Osteoblast (primary cell): ENCODE measurements at regions not wholly inside any gene's neighbourhood (a gene's known extent, or its start where the extent isn't known, plus 50 kb on each side); places are given as distances from the start of the nearest gene placed in this dataset.

Experiments
- DNase-seq: peaks from one replicate; pipeline ENCODE4 v3.0.0; 2011; ENCODE audit warnings: low spot score, mixed read lengths; ENCODE audit not compliant: insufficient read length; ENCODE audit errors: missing footprints
- H2AFZ ChIP-seq: 2 replicates; pipeline ENCODE4 v1.6.0; 2011; ENCODE audit warnings: mild to moderate bottlenecking, low read length
- H3K27ac ChIP-seq: 2 replicates; pipeline ENCODE4 v1.5.1; 2011; ENCODE audit warnings: mild to moderate bottlenecking, low read depth, low read length, moderate library complexity
- H3K27me3 ChIP-seq: 2 replicates; pipeline ENCODE4 v1.6.0; 2012; ENCODE audit warnings: mild to moderate bottlenecking, control low read depth, inconsistent platforms, low read length, moderate library complexity; ENCODE audit not compliant: insufficient read depth
- H3K36me3 ChIP-seq: 2 replicates; pipeline ENCODE4 v1.5.1; 2011; ENCODE audit warnings: mild to moderate bottlenecking, low read length, control low read depth, moderate library complexity; ENCODE audit not compliant: insufficient read depth
- H3K4me1 ChIP-seq: 2 replicates; pipeline ENCODE4 v1.5.1; 2011; ENCODE audit warnings: mild to moderate bottlenecking, low read length, control low read depth, moderate library complexity; ENCODE audit not compliant: insufficient read depth
- H3K4me2 ChIP-seq: 2 replicates; pipeline ENCODE4 v1.6.0; 2011; ENCODE audit warnings: mild to moderate bottlenecking, low read length; ENCODE audit not compliant: insufficient read depth
- H3K4me3 ChIP-seq: fragments of 200-600 bp; sonication (generic); 3 replicates; pipeline ENCODE4 v1.5.1; 2012; ENCODE audit warnings: mild to moderate bottlenecking, low read length, inconsistent platforms; ENCODE audit not compliant: insufficient read depth
- H3K79me2 ChIP-seq: 2 replicates; pipeline ENCODE4 v1.6.0; 2012; ENCODE audit warnings: mild to moderate bottlenecking, low read length, control low read depth, inconsistent platforms; ENCODE audit not compliant: insufficient read depth
- H3K9me3 ChIP-seq: 2 replicates; pipeline ENCODE4 v1.5.1; 2011; ENCODE audit warnings: low read depth, low read length, control low read depth
- H4K20me1 ChIP-seq: 2 replicates; pipeline ENCODE4 v1.6.0; 2012; ENCODE audit warnings: mild to moderate bottlenecking, low read length, control low read depth; ENCODE audit not compliant: insufficient read depth
- TF ChIP-seq, protein P1 (sequence below): IDR thresholded peaks from 2 replicates; pipeline ENCODE4 v1.5.1; 2011; ENCODE audit warnings: mild to moderate bottlenecking, low read depth, low read length, moderate library complexity; ENCODE audit errors: extremely low read depth

DNA sequence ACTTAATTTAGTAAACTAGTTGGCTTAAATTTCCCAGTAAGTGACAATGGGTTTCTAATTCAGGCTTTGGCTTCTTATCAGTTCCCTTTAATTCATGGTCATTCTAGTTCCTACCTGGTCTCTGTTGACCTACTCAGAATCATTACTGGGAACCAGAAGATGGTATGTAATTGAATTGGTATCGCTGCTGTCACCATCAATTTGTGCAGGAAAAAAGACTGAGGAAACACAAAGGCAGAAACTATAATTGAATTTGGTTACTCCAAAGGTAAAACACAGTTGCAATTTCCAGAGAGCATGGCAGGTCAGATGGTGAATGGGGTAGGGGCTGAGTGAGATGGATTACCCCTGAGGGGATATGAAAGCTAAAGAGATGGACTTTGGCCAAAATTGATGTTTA is 226.5 kb upstream of the GAP43 start:
- Histone ChIP-seq H3K4me3 (no peak overlapping the region), H3K27ac (peak overlapping the region; percentile 40), H3K36me3 (no peaks in the 10 kb centered on the region), H2AFZ (no peak overlapping the region), H3K79me2 (no peaks in the 10 kb centered on the region), H3K4me2 (no peak overlapping the region), H3K27me3 (no peaks in the 10 kb centered on the region), H4K20me1 (no peaks in the 10 kb centered on the region), H3K9me3 (no peaks in the 10 kb centered on the region), H3K4me1 (peaks cover 29% of the 10 kb centered on the region)
- TF ChIP-seq, protein P1, sequence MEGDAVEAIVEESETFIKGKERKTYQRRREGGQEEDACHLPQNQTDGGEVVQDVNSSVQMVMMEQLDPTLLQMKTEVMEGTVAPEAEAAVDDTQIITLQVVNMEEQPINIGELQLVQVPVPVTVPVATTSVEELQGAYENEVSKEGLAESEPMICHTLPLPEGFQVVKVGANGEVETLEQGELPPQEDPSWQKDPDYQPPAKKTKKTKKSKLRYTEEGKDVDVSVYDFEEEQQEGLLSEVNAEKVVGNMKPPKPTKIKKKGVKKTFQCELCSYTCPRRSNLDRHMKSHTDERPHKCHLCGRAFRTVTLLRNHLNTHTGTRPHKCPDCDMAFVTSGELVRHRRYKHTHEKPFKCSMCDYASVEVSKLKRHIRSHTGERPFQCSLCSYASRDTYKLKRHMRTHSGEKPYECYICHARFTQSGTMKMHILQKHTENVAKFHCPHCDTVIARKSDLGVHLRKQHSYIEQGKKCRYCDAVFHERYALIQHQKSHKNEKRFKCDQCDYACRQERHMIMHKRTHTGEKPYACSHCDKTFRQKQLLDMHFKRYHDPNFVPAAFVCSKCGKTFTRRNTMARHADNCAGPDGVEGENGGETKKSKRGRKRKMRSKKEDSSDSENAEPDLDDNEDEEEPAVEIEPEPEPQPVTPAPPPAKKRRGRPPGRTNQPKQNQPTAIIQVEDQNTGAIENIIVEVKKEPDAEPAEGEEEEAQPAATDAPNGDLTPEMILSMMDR = no peak
- DNase-seq = no peak

DNA sequence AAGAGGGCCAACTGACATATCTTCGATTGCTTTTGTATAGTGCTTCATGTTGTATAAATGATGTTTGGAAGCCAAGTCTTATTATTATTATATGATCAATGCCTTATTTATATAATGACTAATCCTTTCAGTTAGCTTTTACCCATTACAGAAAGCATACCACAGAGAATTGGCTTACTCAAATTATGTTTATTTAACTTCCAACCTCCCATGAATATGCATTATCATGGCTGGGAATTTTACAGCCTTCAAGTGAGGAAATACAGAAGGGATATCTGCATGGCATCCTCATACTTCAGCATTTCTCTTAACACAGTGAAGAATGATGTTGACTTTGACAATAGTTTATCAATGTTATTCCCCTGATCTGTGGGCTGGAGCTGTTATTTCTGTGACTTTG is 225.9 kb upstream of the GAP43 start:
- H3K4me3 ChIP-seq = no peak overlapping the region
- H4K20me1 ChIP-seq = no peaks in the 10 kb centered on the region
- no peaks in the 10 kb centered on the region for H3K9me3 ChIP-seq
- no peaks in the 10 kb centered on the region for H3K36me3 ChIP-seq
- no peaks in the 10 kb centered on the region for H3K79me2 ChIP-seq
- TF ChIP-seq, protein P1 = no peak
- no peak overlapping the region for H2AFZ ChIP-seq
- peak overlapping the region; percentile 40 for H3K27ac ChIP-seq
- H3K4me2 ChIP-seq = peak overlapping the region; percentile 12
- no peak for DNase-seq
- H3K4me1 ChIP-seq = peaks cover 36% of the 10 kb centered on the region
- H3K27me3 ChIP-seq = no peaks in the 10 kb centered on the region

- peak overlapping the region; percentile 38 for H3K27ac ChIP-seq
Measured at GRCh38 chr3:115398506-115398905, 224.8 kb upstream of the GAP43 start.

DNA sequence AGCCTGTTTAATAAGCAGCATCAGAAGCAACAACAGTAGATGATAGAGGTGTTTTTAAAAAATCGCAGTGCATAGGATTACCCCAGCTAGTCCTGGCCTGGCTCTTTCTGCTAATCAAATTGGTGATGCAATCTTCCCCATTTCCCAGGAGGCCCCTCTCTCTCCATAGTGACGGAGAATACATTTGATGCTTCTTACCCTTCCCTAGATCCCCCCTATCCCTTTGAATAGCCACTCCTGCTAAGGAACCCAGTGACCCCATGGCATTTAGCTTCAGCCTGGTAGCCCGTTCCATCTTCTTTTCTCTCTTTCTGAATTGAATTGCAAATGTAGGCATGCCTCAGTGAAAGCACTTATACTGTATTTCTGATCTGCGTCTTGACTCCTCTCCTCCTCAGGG is 223.6 kb upstream of the GAP43 start:
- no peaks in the 10 kb centered on the region for H3K79me2 ChIP-seq
- H3K36me3 ChIP-seq = no peaks in the 10 kb centered on the region
- peak overlapping the region; percentile 99 for H3K27ac ChIP-seq
- H3K27me3 ChIP-seq = no peaks in the 10 kb centered on the region
- no peaks in the 10 kb centered on the region for H4K20me1 ChIP-seq
- H3K4me3 ChIP-seq = no peak overlapping the region
- H3K4me1 ChIP-seq = peaks cover 46% of the 10 kb centered on the region
- TF ChIP-seq, protein P1 = no peak
- H3K4me2 ChIP-seq = no peak overlapping the region
- DNase-seq = no peak
- H2AFZ ChIP-seq = no peak overlapping the region
- H3K9me3 ChIP-seq = no peaks in the 10 kb centered on the region

More at GRCh38 chr3:115398506-115398905, 224.8 kb upstream of the GAP43 start:
- no peak for DNase-seq
- Histone ChIP-seq H3K4me2 (no peak overlapping the region), H3K27me3 (no peaks in the 10 kb centered on the region), H3K4me1 (peaks cover 45% of the 10 kb centered on the region), H4K20me1 (no peaks in the 10 kb centered on the region), H3K4me3 (no peak overlapping the region), H3K79me2 (no peaks in the 10 kb centered on the region), H3K36me3 (no peaks in the 10 kb centered on the region), H2AFZ (no peak overlapping the region), H3K9me3 (no peaks in the 10 kb centered on the region)
- TF ChIP-seq, protein P1 = no peak
